Inferior parietal cortex (tissue), 1 donor: ENCODE measurements at regions not wholly inside any gene's neighbourhood (a gene's known extent, or its start where the extent isn't known, plus 50 kb on each side); places are given as distances from the start of the nearest gene placed in this dataset.

Experiments
- DNase-seq: peaks from one replicate; pipeline ENCODE4 v3.0.0-alpha.2; 2016; ENCODE audit errors: extremely low spot score

DNA sequence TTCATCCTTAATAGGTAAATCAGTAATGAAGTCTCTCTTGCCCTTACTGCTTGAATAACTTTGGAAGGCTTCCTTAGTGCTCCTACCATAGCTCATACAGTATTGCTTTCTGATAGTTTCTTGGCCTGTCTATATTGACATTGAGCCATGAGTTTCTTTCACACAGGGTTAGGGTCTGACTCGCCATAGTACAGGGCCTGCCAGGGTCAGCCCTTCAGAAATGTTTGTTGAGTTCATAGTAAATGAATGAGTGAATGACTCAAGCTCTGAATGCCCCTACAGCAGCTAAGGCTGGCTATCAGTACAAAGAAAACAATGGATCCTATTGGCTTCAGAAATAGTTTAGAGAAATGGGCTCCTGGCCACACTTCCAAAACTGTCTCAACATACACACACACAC, 65.0 kb upstream of the LRATD1 start:
- DNase-seq: no peak

DNA sequence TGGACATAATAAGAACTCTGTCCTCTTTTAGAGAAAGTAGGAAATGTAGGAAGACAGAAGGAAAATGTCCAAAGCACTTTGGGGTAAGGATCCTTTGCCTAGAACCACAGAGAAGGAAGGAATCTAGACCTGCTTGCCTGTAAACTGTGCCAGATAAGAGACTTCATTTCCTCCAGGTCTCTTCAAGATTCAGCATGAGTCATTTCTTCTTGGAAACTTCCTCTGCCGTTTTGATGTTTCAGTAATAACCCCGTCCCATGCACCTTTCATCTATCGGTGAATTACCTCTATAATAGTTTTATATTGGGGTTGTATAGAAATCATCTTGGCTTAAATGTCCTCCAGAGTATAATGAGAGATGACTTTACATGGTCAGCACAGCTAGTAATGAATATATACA, 63.2 kb upstream of the LRATD1 start:
- no peak for DNase-seq

DNA sequence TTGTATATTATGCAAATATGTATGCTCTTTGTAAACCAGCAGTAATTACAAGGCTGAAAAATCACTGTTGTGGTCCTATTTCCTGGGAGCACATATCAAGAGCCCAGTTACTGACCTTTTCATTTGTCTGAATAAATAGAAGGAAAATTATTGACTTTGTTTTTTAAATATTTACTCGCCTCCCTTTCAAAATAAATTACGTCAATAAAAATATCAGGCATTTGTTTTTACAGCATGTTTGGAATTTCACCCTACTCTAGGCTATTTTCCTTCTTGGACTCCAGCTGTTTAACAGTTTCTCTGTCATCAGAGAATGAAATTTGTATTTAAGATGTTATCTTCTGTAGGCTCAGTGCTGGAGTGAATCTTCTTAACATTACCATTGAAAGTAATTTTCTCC, 59.9 kb upstream of the LRATD1 start:
- no peak for DNase-seq

DNA sequence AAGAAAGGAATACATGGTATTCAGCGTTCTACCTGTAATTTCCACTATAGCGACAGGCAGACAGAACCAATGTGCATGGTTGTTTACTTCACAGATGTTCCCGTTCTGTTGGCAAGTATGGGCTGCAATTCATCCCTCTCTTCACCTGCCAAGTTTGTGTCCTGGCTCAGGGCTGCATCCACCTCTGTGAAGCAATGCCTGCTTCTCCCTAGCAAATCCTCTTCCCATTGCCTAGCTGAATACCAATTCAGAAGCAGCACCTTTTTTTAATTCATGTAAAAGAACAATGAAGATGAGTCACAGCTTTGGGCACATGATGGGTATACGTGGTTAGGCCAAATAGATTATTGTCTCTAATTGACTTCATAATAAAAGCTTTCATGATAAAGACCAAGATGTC, 54.7 kb upstream of the LRATD1 start:
- no peak for DNase-seq
